ACC112 (cell line): ENCODE measurements at regions not wholly inside any gene's neighbourhood (a gene's known extent, or its start where the extent isn't known, plus 50 kb on each side); places are given as distances from the start of the nearest gene placed in this dataset.

ENCODE experiments used
- H2AFZ ChIP-seq: fragments of 200-600 bp; sonication (generic); one replicate; pipeline ENCODE4 v1.6.0; 2017; ENCODE audit warnings: antibody characterized with exemption, low read length; ENCODE audit not compliant: unreplicated experiment
- H3K27ac ChIP-seq: fragments of 200-600 bp; sonication (generic); 2 replicates; pipeline ENCODE4 v1.5.1; 2014; ENCODE audit warnings: low read depth, mild to moderate bottlenecking, antibody characterized with exemption, low read length, moderate library complexity
- H3K27me3 ChIP-seq: fragments of 200-600 bp; sonication (generic); 2 replicates; pipeline ENCODE4 v1.6.1; 2014; ENCODE audit warnings: mild to moderate bottlenecking, antibody characterized with exemption, low read length, moderate library complexity, mixed read lengths; ENCODE audit not compliant: insufficient read depth
- H3K36me3 ChIP-seq: fragments of 200-600 bp; sonication (generic); 2 replicates; pipeline ENCODE4 v1.6.1; 2016; ENCODE audit warnings: mild to moderate bottlenecking, antibody characterized with exemption, low read length, moderate library complexity, mixed read lengths; ENCODE audit not compliant: insufficient read depth
- H3K4me1 ChIP-seq: fragments of 200-600 bp; sonication (generic); one replicate; pipeline ENCODE4 v1.6.1; 2016; ENCODE audit warnings: low read length, mixed read lengths; ENCODE audit not compliant: insufficient read depth, unreplicated experiment, control insufficient read depth
- H3K4me3 ChIP-seq: fragments of 200-600 bp; sonication (generic); 2 replicates; pipeline ENCODE4 v1.5.1; 2014; ENCODE audit warnings: mild to moderate bottlenecking, low read depth, low read length
- H3K79me2 ChIP-seq: fragments of 200-600 bp; sonication (generic); one replicate; pipeline ENCODE4 v1.6.0; 2016; ENCODE audit warnings: low read length; ENCODE audit not compliant: control insufficient read depth, unreplicated experiment, insufficient read depth

GRCh38 chr1:55355549-55355948, 140.4 kb upstream of the USP24 start:
- Histone ChIP-seq H3K36me3 (no peaks in the 10 kb centered on the region), H3K4me1 (no peaks in the 10 kb centered on the region), H3K27ac (no peak overlapping the region), H2AFZ (no peak overlapping the region), H3K4me3 (no peak overlapping the region), H3K79me2 (no peaks in the 10 kb centered on the region), H3K27me3 (no peaks in the 10 kb centered on the region)

- Histone ChIP-seq H3K4me3 (no peak overlapping the region), H3K27ac (no peak overlapping the region), H3K27me3 (no peaks in the 10 kb centered on the region), H3K4me1 (no peaks in the 10 kb centered on the region), H3K79me2 (no peaks in the 10 kb centered on the region), H3K36me3 (no peaks in the 10 kb centered on the region), H2AFZ (no peak overlapping the region)
Measured at GRCh38 chr1:55353707-55354620, 138.8 kb upstream of the USP24 start.

GRCh38 chr1:55352811-55353180, 137.6 kb upstream of the USP24 start:
- H3K4me3 ChIP-seq = no peak overlapping the region
- H3K27me3 ChIP-seq = no peaks in the 10 kb centered on the region
- H3K27ac ChIP-seq = no peak overlapping the region
- H3K36me3 ChIP-seq = no peaks in the 10 kb centered on the region
- no peaks in the 10 kb centered on the region for H3K79me2 ChIP-seq
- H3K4me1 ChIP-seq = no peaks in the 10 kb centered on the region
- H2AFZ ChIP-seq = no peak overlapping the region

- H3K4me1 ChIP-seq = no peaks in the 10 kb centered on the region
Measured at GRCh38 chr1:55352080-55352810, 137.1 kb upstream of the USP24 start.

GRCh38 chr1:55348356-55348755, 133.2 kb upstream of the USP24 start:
- Histone ChIP-seq H3K4me1 (no peaks in the 10 kb centered on the region), H3K27me3 (no peaks in the 10 kb centered on the region), H3K4me3 (no peak overlapping the region), H3K36me3 (no peaks in the 10 kb centered on the region), H2AFZ (no peak overlapping the region), H3K27ac (no peak overlapping the region), H3K79me2 (no peaks in the 10 kb centered on the region)

More at GRCh38 chr1:55352080-55352810, 137.1 kb upstream of the USP24 start:
- Histone ChIP-seq H3K36me3 (no peaks in the 10 kb centered on the region), H2AFZ (no peak overlapping the region), H3K4me3 (no peak overlapping the region), H3K27me3 (no peaks in the 10 kb centered on the region), H3K27ac (no peak overlapping the region), H3K79me2 (no peaks in the 10 kb centered on the region)

- Histone ChIP-seq H2AFZ (no peak overlapping the region), H3K4me3 (no peak overlapping the region), H3K4me1 (no peaks in the 10 kb centered on the region), H3K27ac (no peak overlapping the region), H3K79me2 (no peaks in the 10 kb centered on the region), H3K27me3 (no peaks in the 10 kb centered on the region), H3K36me3 (no peaks in the 10 kb centered on the region)
Measured at GRCh38 chr1:55347866-55348265, 132.7 kb upstream of the USP24 start.

- no peaks in the 10 kb centered on the region for H3K79me2 ChIP-seq
- no peak overlapping the region for H2AFZ ChIP-seq
- no peak overlapping the region for H3K4me3 ChIP-seq
- H3K4me1 ChIP-seq = no peaks in the 10 kb centered on the region
- H3K27ac ChIP-seq = no peak overlapping the region
- no peaks in the 10 kb centered on the region for H3K27me3 ChIP-seq
- no peaks in the 10 kb centered on the region for H3K36me3 ChIP-seq
Measured at GRCh38 chr1:55347041-55347440, 131.9 kb upstream of the USP24 start.

- Histone ChIP-seq H3K36me3 (no peaks in the 10 kb centered on the region), H3K4me1 (no peaks in the 10 kb centered on the region), H3K4me3 (no peak overlapping the region), H3K27me3 (no peaks in the 10 kb centered on the region), H2AFZ (no peak overlapping the region), H3K79me2 (no peaks in the 10 kb centered on the region), H3K27ac (no peak overlapping the region)
Measured at GRCh38 chr1:55346586-55346985, 131.4 kb upstream of the USP24 start.

GRCh38 chr1:55339681-55340080, 124.5 kb upstream of the USP24 start:
- H2AFZ ChIP-seq = no peak overlapping the region
- no peaks in the 10 kb centered on the region for H3K27me3 ChIP-seq
- no peaks in the 10 kb centered on the region for H3K79me2 ChIP-seq
- no peak overlapping the region for H3K27ac ChIP-seq
- no peak overlapping the region for H3K4me3 ChIP-seq
- peaks cover 4% of the 10 kb centered on the region for H3K4me1 ChIP-seq
- no peaks in the 10 kb centered on the region for H3K36me3 ChIP-seq

GRCh38 chr1:55338448-55338820, 123.3 kb upstream of the USP24 start:
- Histone ChIP-seq H3K27ac (no peak overlapping the region), H3K4me1 (peaks cover 4% of the 10 kb centered on the region), H3K4me3 (no peak overlapping the region), H3K79me2 (no peaks in the 10 kb centered on the region), H3K27me3 (no peaks in the 10 kb centered on the region), H2AFZ (no peak overlapping the region), H3K36me3 (no peaks in the 10 kb centered on the region)
